T-cell (primary cell): ENCODE measurements at regions not wholly inside any gene's neighbourhood (a gene's known extent, or its start where the extent isn't known, plus 50 kb on each side); places are given as distances from the start of the nearest gene placed in this dataset.

Experiments
- ATAC-seq, 4 experiments: fragments of 200-7000 bp in 3 of 4; fragments of 150-1000 bp in 1 of 4; cut with Tn5 transposase; replicated peaks in 1 of 4; 1 replicate in 3 of 4; 2 replicates in 1 of 4; pipeline ENCODE4 v1.10.0; 2021; ENCODE audit warnings: moderate library complexity in 3 of 4, mild to moderate bottlenecking in 2 of 4, moderate number of reproducible peaks in 1 of 4
- CTCF ChIA-PET, 2 donors: fragments of 300-600 bp; sonication (Branson Sonifier 250); formaldehyde crosslinking; loops; one replicate each; lab custom pipeline; 2022; ENCODE audit warnings: antibody characterized with exemption in 2 of 2; lab: Charles Lee
- POLR2A ChIA-PET, 2 donors: fragments of 300-600 bp; sonication (Branson Sonifier 250); formaldehyde crosslinking; loops; one replicate each; lab custom pipeline; 2022; ENCODE audit warnings: antibody characterized with exemption in 2 of 2; lab: Charles Lee
- DNase-seq, 35 experiments: peaks; one replicate each; pipeline versions ENCODE4 v3.0.0 to v3.0.0-alpha.2; 2013 to 2023
- H3K27ac ChIP-seq: one replicate; pipeline ENCODE4 v1.5.1; 2013; ENCODE audit warnings: low read length
- H3K27me3 ChIP-seq, 2 experiments: replicated peaks in 1 of 2; 1 replicate in 1 of 2; 2 replicates in 1 of 2; pipeline versions ENCODE4 v1.6.1 to v1.7.0; 2013; ENCODE audit warnings: low read length in 1 of 2, mixed read lengths in 1 of 2; ENCODE audit not compliant: control insufficient read depth in 2 of 2, insufficient read depth in 2 of 2; ENCODE audit errors: extremely low read depth in 1 of 2
- H3K36me3 ChIP-seq, 2 donors: 1 replicate in 1 of 2; 2 replicates in 1 of 2; pipeline versions ENCODE4 v1.6.1 to v1.7.0; 2013; ENCODE audit warnings: low read length in 1 of 2; ENCODE audit not compliant: control insufficient read depth in 2 of 2, insufficient read depth in 1 of 2; ENCODE audit errors: extremely low read depth in 1 of 2
- H3K4me1 ChIP-seq, 2 experiments: 1 replicate in 1 of 2; 2 replicates in 1 of 2; pipeline versions ENCODE4 v1.6.1 to v1.7.0; 2013; ENCODE audit warnings: low read length in 2 of 2, mixed read lengths in 1 of 2; ENCODE audit not compliant: insufficient read depth in 2 of 2, control insufficient read depth in 1 of 2; ENCODE audit errors: extremely low read depth in 1 of 2
- H3K4me3 ChIP-seq, 2 donors: 1 replicate in 1 of 2; 2 replicates in 1 of 2; pipeline versions ENCODE4 v1.5.1 to v1.7.0; 2013; ENCODE audit warnings: mild to moderate bottlenecking in 2 of 2, low read length in 1 of 2, moderate library complexity in 1 of 2; ENCODE audit not compliant: control insufficient read depth in 1 of 2; ENCODE audit errors: extremely low read depth in 1 of 2
- H3K9me3 ChIP-seq: 2 replicates; pipeline ENCODE4 v1.7.0; 2013
- H3K27ac Mint-ChIP-seq, 2 donors: one replicate each; pipeline ENCODE4 v1.8.0; 2020 to 2021; ENCODE audit warnings: mild to moderate bottlenecking in 2 of 2, mixed read lengths in 2 of 2
- H3K27me3 Mint-ChIP-seq, 2 donors: one replicate each; pipeline ENCODE4 v1.8.0; 2021 to 2022; ENCODE audit warnings: mixed read lengths in 2 of 2
- H3K36me3 Mint-ChIP-seq: one replicate; pipeline ENCODE4 v1.8.0; 2021; ENCODE audit warnings: mixed read lengths
- H3K4me1 Mint-ChIP-seq, 3 donors: one replicate each; pipeline ENCODE4 v1.8.0; 2020 to 2022; ENCODE audit warnings: mixed read lengths in 3 of 3, mild to moderate bottlenecking in 1 of 3
- H3K4me3 Mint-ChIP-seq, 3 donors: one replicate each; pipeline ENCODE4 v1.8.0; 2020 to 2022; ENCODE audit warnings: mild to moderate bottlenecking in 3 of 3, mixed read lengths in 3 of 3, moderate library complexity in 3 of 3
- H3K9me3 Mint-ChIP-seq, 3 donors: one replicate each; pipeline ENCODE4 v1.8.0; 2020 to 2022; ENCODE audit warnings: mixed read lengths in 3 of 3
- WGBS: methylation state at CpG from one replicate; pipeline ENCODE4 v1.1.5; 2013; ENCODE audit warnings: missing lambda C conversion rate; ENCODE audit not compliant: insufficient coverage; 5-methylcytosine and 5-hydroxymethylcytosine counted together

GRCh38 chr1:208544794-208545193, 300.6 kb upstream of the PLXNA2 start:
- Mint-ChIP-seq H3K4me3 (no peak overlapping the region), H3K27me3 (peaks cover 6 to 25% of the 10 kb centered on the region in 2 donors), H3K4me1 (no peaks in the 10 kb centered on the region), H3K9me3 (no peaks in the 10 kb centered on the region), H3K27ac (no peak overlapping the region), H3K36me3 (no peaks in the 10 kb centered on the region)
- Histone ChIP-seq H3K4me1 (peaks cover 0 to 7% of the 10 kb centered on the region in 2 experiments), H3K27ac (no peak overlapping the region), H3K4me3 (no peak overlapping the region), H3K27me3 (no peaks in the 10 kb centered on the region), H3K9me3 (no peaks in the 10 kb centered on the region), H3K36me3 (no peaks in the 10 kb centered on the region)
- WGBS: 75% methylated on average over 1 of the region's 2 CpGs
- ATAC-seq: no peak
- CTCF ChIA-PET: no interaction called here
- DNase-seq: no peak
- POLR2A ChIA-PET: no interaction called here

GRCh38 chr1:208551024-208551423, 306.8 kb upstream of the PLXNA2 start:
- ATAC-seq (no peak), DNase-seq (no peak)
- Histone ChIP-seq H3K36me3 (no peaks in the 10 kb centered on the region), H3K27me3 (no peaks in the 10 kb centered on the region), H3K9me3 (no peaks in the 10 kb centered on the region), H3K4me3 (no peak overlapping the region), H3K27ac (no peak overlapping the region), H3K4me1 (no peaks in the 10 kb centered on the region)
- Mint-ChIP-seq H3K27me3 (peaks cover 13 to 23% of the 10 kb centered on the region in 2 donors), H3K4me3 (no peak overlapping the region), H3K27ac (no peak overlapping the region), H3K36me3 (no peaks in the 10 kb centered on the region), H3K4me1 (no peaks in the 10 kb centered on the region), H3K9me3 (peaks cover 0 to 10% (median 0%) of the 10 kb centered on the region in 3 donors)
- ChIA-PET CTCF (no interaction called here), POLR2A (no interaction called here)
- WGBS: 60% methylated on average over 1 of the region's 4 CpGs

DNA sequence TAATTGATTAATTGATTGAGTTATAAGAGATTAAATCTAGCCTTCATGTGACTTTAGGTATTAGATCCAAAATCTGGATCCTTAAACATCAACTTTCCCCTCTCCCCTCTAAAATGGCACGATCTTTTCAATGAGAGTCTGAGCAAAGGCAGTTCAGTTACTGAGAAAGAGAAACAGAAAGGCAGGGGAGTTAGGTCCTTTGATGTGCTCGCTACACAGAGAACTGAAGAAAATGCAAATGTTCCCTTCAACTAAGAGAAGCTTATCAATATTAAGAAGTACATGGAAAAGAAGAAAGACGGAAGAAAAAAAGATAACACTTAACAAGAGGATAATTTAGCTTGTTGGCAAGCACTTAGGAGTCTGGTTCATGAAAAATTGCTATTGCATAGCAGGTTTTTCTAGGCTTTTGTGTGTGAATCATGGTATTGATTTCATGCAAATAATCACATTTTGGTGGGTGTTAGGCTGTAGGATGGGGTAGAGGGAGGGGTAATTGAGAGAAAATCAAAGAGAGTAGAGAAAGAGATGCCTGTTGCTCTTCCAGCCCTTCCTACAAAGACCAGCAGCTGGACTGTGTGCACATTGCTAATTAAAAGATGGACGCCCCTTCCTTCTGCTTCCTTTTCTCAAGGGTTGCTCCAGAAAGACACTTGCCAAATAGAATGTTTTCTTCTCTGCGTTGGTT, 307.6 kb upstream of the PLXNA2 start:
- no peak for ATAC-seq
- Mint-ChIP-seq H3K27ac (no peak overlapping the region), H3K4me1 (no peaks in the 10 kb centered on the region), H3K4me3 (no peak overlapping the region), H3K27me3 (peaks cover 13 to 21% of the 10 kb centered on the region in 2 donors), H3K9me3 (peaks cover 0 to 10% (median 0%) of the 10 kb centered on the region in 3 donors), H3K36me3 (no peaks in the 10 kb centered on the region)
- no peaks in the 10 kb centered on the region for H3K9me3 ChIP-seq
- no peaks in the 10 kb centered on the region for H3K27me3 ChIP-seq
- 100% methylated on average over 1 of the region's 5 CpGs for WGBS
- ChIA-PET POLR2A (no interaction called here), CTCF (no interaction called here)
- no peak overlapping the region for H3K4me3 ChIP-seq
- H3K4me1 ChIP-seq: no peaks in the 10 kb centered on the region
- H3K27ac ChIP-seq: no peak overlapping the region
- no peaks in the 10 kb centered on the region for H3K36me3 ChIP-seq
- no peak for DNase-seq

DNA sequence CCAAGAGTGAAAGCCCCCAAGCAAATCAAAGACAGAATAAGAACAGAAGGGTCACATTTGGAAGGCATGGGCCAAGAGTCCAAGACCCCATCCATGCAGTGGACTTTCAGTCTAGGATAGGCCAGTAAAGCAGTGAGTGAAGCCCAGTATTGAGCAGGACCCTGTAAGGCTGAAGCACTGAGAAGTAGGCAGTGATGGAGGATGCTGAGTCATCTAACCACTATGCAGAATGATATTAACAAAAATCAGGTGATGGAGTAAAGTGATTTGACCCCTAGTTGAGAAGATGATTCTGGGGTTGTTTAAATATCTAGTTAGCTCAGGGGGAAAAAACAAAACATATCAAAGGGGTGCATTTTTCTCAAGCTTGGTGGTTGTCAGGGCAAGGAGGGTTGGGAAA, 308.7 kb upstream of the PLXNA2 start:
- H3K9me3 ChIP-seq: no peaks in the 10 kb centered on the region
- no peaks in the 10 kb centered on the region for H3K36me3 ChIP-seq
- DNase-seq (no peak), ATAC-seq (no peak)
- Mint-ChIP-seq H3K27ac (no peak overlapping the region), H3K4me1 (no peaks in the 10 kb centered on the region), H3K9me3 (peaks cover 0 to 13% (median 0%) of the 10 kb centered on the region in 3 donors), H3K36me3 (no peaks in the 10 kb centered on the region), H3K27me3 (peaks cover 10 to 16% of the 10 kb centered on the region in 2 donors), H3K4me3 (no peak overlapping the region)
- H3K27me3 ChIP-seq: no peaks in the 10 kb centered on the region
- ChIA-PET CTCF (no interaction called here), POLR2A (no interaction called here)
- H3K4me3 ChIP-seq: no peak overlapping the region
- H3K27ac ChIP-seq: no peak overlapping the region
- H3K4me1 ChIP-seq: no peaks in the 10 kb centered on the region

DNA sequence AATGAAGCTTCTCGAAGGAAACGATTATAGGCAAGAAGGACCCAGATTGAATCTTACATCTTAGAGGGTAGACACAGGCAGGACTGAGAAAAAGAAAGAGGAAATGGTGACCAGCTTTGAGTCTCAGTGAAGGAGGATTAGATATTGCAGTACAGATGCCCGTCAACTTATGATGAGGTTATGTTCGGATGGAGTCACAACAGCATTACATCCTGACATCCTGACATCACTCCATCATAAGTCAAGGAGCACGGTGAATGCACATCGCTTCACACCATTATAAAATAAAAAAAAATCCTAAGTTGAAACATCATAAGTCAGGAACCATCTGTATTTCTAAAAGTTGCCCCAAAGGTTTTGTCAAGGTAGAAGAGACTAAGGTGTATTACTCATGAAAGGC, 312.3 kb upstream of the PLXNA2 start:
- Histone ChIP-seq H3K27ac (no peak overlapping the region), H3K9me3 (no peaks in the 10 kb centered on the region), H3K4me1 (no peaks in the 10 kb centered on the region), H3K4me3 (no peak overlapping the region), H3K27me3 (no peaks in the 10 kb centered on the region), H3K36me3 (no peaks in the 10 kb centered on the region)
- Mint-ChIP-seq H3K27ac (no peak overlapping the region), H3K4me1 (no peaks in the 10 kb centered on the region), H3K4me3 (no peak overlapping the region), H3K27me3 (peaks cover 6 to 20% of the 10 kb centered on the region in 2 donors), H3K36me3 (no peaks in the 10 kb centered on the region), H3K9me3 (peaks cover 0 to 14% (median 0%) of the 10 kb centered on the region in 3 donors)
- POLR2A ChIA-PET: no interaction called here
- CTCF ChIA-PET: no interaction called here
- WGBS: 90% methylated on average over 2 of the region's 6 CpGs
- DNase-seq (no peak), ATAC-seq (no peak)

GRCh38 chr1:208557046-208557722, 313.0 kb upstream of the PLXNA2 start:
- ATAC-seq (no peak), DNase-seq (no peak)
- H3K4me1 Mint-ChIP-seq: no peaks in the 10 kb centered on the region
- H3K4me1 ChIP-seq: no peaks in the 10 kb centered on the region
- no peaks in the 10 kb centered on the region for H3K36me3 Mint-ChIP-seq
- no peaks in the 10 kb centered on the region for H3K36me3 ChIP-seq
- CTCF ChIA-PET: no interaction called here
- no peaks in the 10 kb centered on the region for H3K27me3 ChIP-seq
- POLR2A ChIA-PET: no interaction called here
- no peak overlapping the region for H3K4me3 Mint-ChIP-seq
- no peak overlapping the region for H3K4me3 ChIP-seq
- peaks cover 6 to 14% of the 10 kb centered on the region in 2 donors for H3K27me3 Mint-ChIP-seq
- H3K27ac ChIP-seq: no peak overlapping the region
- WGBS: no CpG with 5 or more reads among the region's 2 CpGs
- H3K27ac Mint-ChIP-seq: no peak overlapping the region
- H3K9me3 ChIP-seq: no peaks in the 10 kb centered on the region
- peaks cover 0 to 7% (median 0%) of the 10 kb centered on the region in 3 donors for H3K9me3 Mint-ChIP-seq
